K562 (cell line): ENCODE measurements at regions not wholly inside any gene's neighbourhood (a gene's known extent, or its start where the extent isn't known, plus 50 kb on each side); places are given as distances from the start of the nearest gene placed in this dataset.

ENCODE experiments used
- ATAC-seq: fragments of 200-7000 bp; cut with Tn5 transposase; 3 replicates; pipeline ENCODE4 v1.9.1; 2020; ENCODE audit warnings: moderate library complexity
- BruUV-seq: library from RNA; stranded (reverse); fragments of 400-500 nt; replicated peaks from 2 replicates; lab custom pipeline; 2021; lab: Mats Ljungman, UMichigan
- CTCF ChIA-PET: fragments of 300-600 bp; formaldehyde crosslinking; extraction: SDS; loops from one replicate; lab custom pipeline; 2021; ENCODE audit warnings: low intra/inter-chr PET ratio; lab: Yijun Ruan, JAX
- POLR2A ChIA-PET: fragments of 300-600, 350-650 bp; sonication (Branson Sonifier 250); formaldehyde crosslinking; extraction: SDS; loops from one replicate; lab custom pipeline; 2021; ENCODE audit warnings: antibody characterized with exemption, inconsistent platforms; lab: Yijun Ruan, JAX
- DNase-seq, 4 experiments: peaks; one replicate each; pipeline versions ENCODE4 v3.0.0 to v3.0.0-alpha.2; 2011 to 2018; ENCODE audit warnings: low spot score in 3 of 4, mixed read lengths in 3 of 4; ENCODE audit errors: extremely low read depth in 1 of 4
- FAIRE-seq: peaks from 2 replicates; lab custom pipeline; 2011; peaks lifted over from hg19 to GRCh38; lab: Jason Lieb, UNC
- H2AFZ ChIP-seq: 2 replicates; pipeline ENCODE4 v1.6.0; 2011; ENCODE audit warnings: low read depth, low read length, control low read depth, inconsistent platforms
- H3K27ac ChIP-seq: fragments of 200-600 bp; 3 replicates; pipeline ENCODE4 v1.8.0; 2011; ENCODE audit warnings: low read depth, mild to moderate bottlenecking, control low read depth, inconsistent platforms, low read length, moderate library complexity, mixed read lengths; ENCODE audit errors: extremely low read depth
- H3K27me3 ChIP-seq, 2 experiments: fragments of 300-600 bp in 1 of 2; 2 replicates in 1 of 2; 3 replicates in 1 of 2; pipeline versions ENCODE4 v1.6.0 to v1.8.0; 2011; ENCODE audit warnings: inconsistent platforms in 2 of 2, low read length in 2 of 2, mild to moderate bottlenecking in 1 of 2, mixed read lengths in 1 of 2, moderate library complexity in 1 of 2; ENCODE audit not compliant: control insufficient read depth in 2 of 2, insufficient read depth in 2 of 2
- H3K36me3 ChIP-seq: fragments of 300-600 bp; 3 replicates; pipeline ENCODE4 v1.8.0; 2011; ENCODE audit warnings: mild to moderate bottlenecking, low read length, inconsistent platforms; ENCODE audit not compliant: control insufficient read depth, insufficient read depth
- H3K4me1 ChIP-seq, 2 experiments: fragments of 200-600 bp in 1 of 2; replicated peaks in 1 of 2; 2 replicates in 1 of 2; 3 replicates in 1 of 2; pipeline versions ENCODE4 v1.5.1 to v1.8.0; 2011; ENCODE audit warnings: inconsistent platforms in 2 of 2, low read length in 2 of 2, mild to moderate bottlenecking in 1 of 2, mixed read lengths in 1 of 2, moderate library complexity in 1 of 2; ENCODE audit not compliant: control insufficient read depth in 2 of 2, insufficient read depth in 2 of 2
- H3K4me2 ChIP-seq: 2 replicates; pipeline ENCODE4 v1.6.1; 2011; ENCODE audit warnings: low read length, control low read depth, inconsistent platforms, mixed read lengths; ENCODE audit not compliant: insufficient read depth
- H3K4me3 ChIP-seq: fragments of 200-600 bp; sonication (generic), shearing (Covaris generic); 2 replicates; pipeline ENCODE4 v1.5.1; 2016; ENCODE audit warnings: control low read depth, inconsistent platforms
- H3K79me2 ChIP-seq: fragments of 200-600 bp; 3 replicates; pipeline ENCODE4 v1.8.0; 2011; ENCODE audit warnings: low read length, inconsistent platforms; ENCODE audit not compliant: control insufficient read depth, insufficient read depth
- H3K9ac ChIP-seq, 2 experiments: 2 replicates each; pipeline versions ENCODE4 v1.6.0 to v1.6.1; 2011; ENCODE audit warnings: low read depth in 2 of 2, low read length in 2 of 2, control low read depth in 1 of 2, inconsistent platforms in 1 of 2, mild to moderate bottlenecking in 1 of 2, mixed read lengths in 1 of 2; ENCODE audit not compliant: insufficient read depth in 1 of 2
- H3K9me1 ChIP-seq: one replicate; pipeline ENCODE4 v1.6.0; 2011; ENCODE audit warnings: inconsistent platforms, mild to moderate bottlenecking, low read length, moderate library complexity; ENCODE audit not compliant: control insufficient read depth, insufficient read depth
- H3K9me3 ChIP-seq: replicated peaks from 2 replicates; pipeline ENCODE4 v1.5.1; 2011; ENCODE audit warnings: low read depth, low read length, inconsistent platforms; ENCODE audit not compliant: control insufficient read depth, insufficient read depth
- H4K20me1 ChIP-seq: replicated peaks from 2 replicates; pipeline ENCODE4 v1.6.1; 2011; ENCODE audit warnings: low read length, inconsistent platforms, mixed read lengths; ENCODE audit not compliant: control insufficient read depth, insufficient read depth
- ARID1B ChIP-seq: fragments of 450-650 bp; IDR thresholded peaks from 2 replicates; pipeline ENCODE4 v1.6.1; 2016; ENCODE audit warnings: antibody characterized with exemption, mild to moderate bottlenecking, inconsistent platforms
- HDAC2 ChIP-seq: fragments of 450-650 bp; IDR thresholded peaks from 2 replicates; pipeline ENCODE4 v1.6.1; 2016; ENCODE audit warnings: mild to moderate bottlenecking
- MCM7 ChIP-seq, 2 experiments: fragments of 450-650 bp; IDR thresholded peaks; 2 replicates each; pipeline ENCODE4 v1.6.1; 2016 to 2018
- NCOA6 ChIP-seq: fragments of 450-650 bp; IDR thresholded peaks from 2 replicates; pipeline ENCODE4 v1.6.1; 2017; ENCODE audit warnings: mild to moderate bottlenecking
- ZNF431 ChIP-seq: sonication (generic); formaldehyde crosslinking; IDR thresholded peaks from 2 replicates; pipeline ENCODE4 v1.8.0; 2022; ENCODE audit warnings: mild to moderate bottlenecking, missing genetic modification reagents
- WGBS: fragments of 100-300 bp; shearing (Covaris generic); methylation state at CpG from one replicate; pipeline ENCODE4 v1.1.6; 2016; ENCODE audit warnings: low coverage, mixed read lengths; ENCODE audit not compliant: insufficient coverage; ENCODE audit errors: missing lambda C conversion rate; 5-methylcytosine and 5-hydroxymethylcytosine counted together
- in situ Hi-C: fragments of 300-500 bp; cut with MboI; formaldehyde crosslinking; loops from 4 replicates; pipeline ENCODE4 v1.15.0; 2018; ENCODE audit warnings: inconsistent platforms, mixed read lengths
- intact Hi-C: fragments of 100-400 bp; cut with micrococcal nuclease; formaldehyde crosslinking; loops from 2 replicates; pipeline ENCODE4 v1.14.2; 2022
- TF ChIP-seq, protein P1 (sequence below): sonication (generic); formaldehyde crosslinking; IDR thresholded peaks from 2 replicates; pipeline ENCODE4 v1.8.0; 2023; ENCODE audit warnings: mild to moderate bottlenecking, missing genetic modification reagents
- TF ChIP-seq, protein P2 (sequence below): fragments of 450-650 bp; IDR thresholded peaks from one replicate; pipeline ENCODE4 v1.6.1; 2018; ENCODE audit warnings: mild to moderate bottlenecking, moderate library complexity; ENCODE audit not compliant: partially characterized antibody
- TF ChIP-seq, protein P3 (sequence below), 2 experiments: fragments of 150-350 bp in 1 of 2; IDR thresholded peaks; 2 replicates each; pipeline ENCODE4 v1.6.1; 2012 to 2016; ENCODE audit warnings: low read depth in 2 of 2, low read length in 2 of 2, mild to moderate bottlenecking in 1 of 2, moderate library complexity in 1 of 2
- TF ChIP-seq, protein P4 (sequence below): fragments of 450-650 bp; IDR thresholded peaks from 2 replicates; pipeline ENCODE4 v1.6.1; 2017; ENCODE audit warnings: antibody characterized with exemption, mild to moderate bottlenecking

DNA sequence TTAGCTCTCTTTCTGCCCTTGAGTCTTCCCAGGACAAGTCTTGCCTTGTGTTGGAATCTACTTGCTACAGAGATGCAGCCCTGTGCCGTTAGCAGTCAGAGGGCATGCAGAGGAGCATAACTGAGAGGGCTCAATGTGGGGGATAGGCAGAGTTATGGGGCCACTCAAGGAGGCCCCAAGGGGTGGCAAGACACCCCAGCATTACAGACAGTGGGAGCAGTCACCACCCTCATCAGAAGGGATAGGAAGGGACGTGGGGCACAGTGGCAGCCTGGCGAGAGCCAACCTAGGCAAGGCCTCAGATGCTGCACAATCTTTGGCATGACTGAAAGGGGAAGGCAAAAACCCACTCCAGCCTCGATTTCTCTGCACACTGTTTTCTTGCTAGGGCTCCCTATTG is 169.1 kb downstream of the TMEM18 start:
- ChIA-PET POLR2A (no interaction called here), CTCF (no interaction called here)
- Histone ChIP-seq H3K4me3 (no peak overlapping the region), H3K4me1 (no peaks in the 10 kb centered on the region), H3K79me2 (no peaks in the 10 kb centered on the region), H4K20me1 (no peaks in the 10 kb centered on the region), H3K9ac (no peak overlapping the region), H3K9me3 (no peaks in the 10 kb centered on the region), H3K36me3 (no peaks in the 10 kb centered on the region), H3K4me2 (no peak overlapping the region), H3K27ac (no peak overlapping the region), H2AFZ (no peak overlapping the region), H3K9me1 (no peaks in the 10 kb centered on the region), H3K27me3 (peaks cover 2 to 19% of the 10 kb centered on the region in 2 experiments; a peak in 3 of 5 replicates)
- ATAC-seq: no peak
- WGBS: 0% methylated on average over 4 of the region's 4 CpGs
- BruUV-seq: no TSS peak
- intact Hi-C loops: no loop called here
- DNase-seq: no peak
- in situ Hi-C loops: no loop called here
- no peak for TF ChIP-seq ARID1B
- TF ChIP-seq MCM7 (IDR thresholded peaks at IDR 0.05): no peak
- TF ChIP-seq, protein P1, sequence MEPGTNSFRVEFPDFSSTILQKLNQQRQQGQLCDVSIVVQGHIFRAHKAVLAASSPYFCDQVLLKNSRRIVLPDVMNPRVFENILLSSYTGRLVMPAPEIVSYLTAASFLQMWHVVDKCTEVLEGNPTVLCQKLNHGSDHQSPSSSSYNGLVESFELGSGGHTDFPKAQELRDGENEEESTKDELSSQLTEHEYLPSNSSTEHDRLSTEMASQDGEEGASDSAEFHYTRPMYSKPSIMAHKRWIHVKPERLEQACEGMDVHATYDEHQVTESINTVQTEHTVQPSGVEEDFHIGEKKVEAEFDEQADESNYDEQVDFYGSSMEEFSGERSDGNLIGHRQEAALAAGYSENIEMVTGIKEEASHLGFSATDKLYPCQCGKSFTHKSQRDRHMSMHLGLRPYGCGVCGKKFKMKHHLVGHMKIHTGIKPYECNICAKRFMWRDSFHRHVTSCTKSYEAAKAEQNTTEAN (CRISPR knock-in tag): no peak
- no peak for TF ChIP-seq ZNF431 (CRISPR knock-in tag)
- no peak for TF ChIP-seq NCOA6
- TF ChIP-seq, protein P2, sequence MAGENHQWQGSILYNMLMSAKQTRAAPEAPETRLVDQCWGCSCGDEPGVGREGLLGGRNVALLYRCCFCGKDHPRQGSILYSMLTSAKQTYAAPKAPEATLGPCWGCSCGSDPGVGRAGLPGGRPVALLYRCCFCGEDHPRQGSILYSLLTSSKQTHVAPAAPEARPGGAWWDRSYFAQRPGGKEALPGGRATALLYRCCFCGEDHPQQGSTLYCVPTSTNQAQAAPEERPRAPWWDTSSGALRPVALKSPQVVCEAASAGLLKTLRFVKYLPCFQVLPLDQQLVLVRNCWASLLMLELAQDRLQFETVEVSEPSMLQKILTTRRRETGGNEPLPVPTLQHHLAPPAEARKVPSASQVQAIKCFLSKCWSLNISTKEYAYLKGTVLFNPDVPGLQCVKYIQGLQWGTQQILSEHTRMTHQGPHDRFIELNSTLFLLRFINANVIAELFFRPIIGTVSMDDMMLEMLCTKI: no peak
- TF ChIP-seq, protein P3, sequence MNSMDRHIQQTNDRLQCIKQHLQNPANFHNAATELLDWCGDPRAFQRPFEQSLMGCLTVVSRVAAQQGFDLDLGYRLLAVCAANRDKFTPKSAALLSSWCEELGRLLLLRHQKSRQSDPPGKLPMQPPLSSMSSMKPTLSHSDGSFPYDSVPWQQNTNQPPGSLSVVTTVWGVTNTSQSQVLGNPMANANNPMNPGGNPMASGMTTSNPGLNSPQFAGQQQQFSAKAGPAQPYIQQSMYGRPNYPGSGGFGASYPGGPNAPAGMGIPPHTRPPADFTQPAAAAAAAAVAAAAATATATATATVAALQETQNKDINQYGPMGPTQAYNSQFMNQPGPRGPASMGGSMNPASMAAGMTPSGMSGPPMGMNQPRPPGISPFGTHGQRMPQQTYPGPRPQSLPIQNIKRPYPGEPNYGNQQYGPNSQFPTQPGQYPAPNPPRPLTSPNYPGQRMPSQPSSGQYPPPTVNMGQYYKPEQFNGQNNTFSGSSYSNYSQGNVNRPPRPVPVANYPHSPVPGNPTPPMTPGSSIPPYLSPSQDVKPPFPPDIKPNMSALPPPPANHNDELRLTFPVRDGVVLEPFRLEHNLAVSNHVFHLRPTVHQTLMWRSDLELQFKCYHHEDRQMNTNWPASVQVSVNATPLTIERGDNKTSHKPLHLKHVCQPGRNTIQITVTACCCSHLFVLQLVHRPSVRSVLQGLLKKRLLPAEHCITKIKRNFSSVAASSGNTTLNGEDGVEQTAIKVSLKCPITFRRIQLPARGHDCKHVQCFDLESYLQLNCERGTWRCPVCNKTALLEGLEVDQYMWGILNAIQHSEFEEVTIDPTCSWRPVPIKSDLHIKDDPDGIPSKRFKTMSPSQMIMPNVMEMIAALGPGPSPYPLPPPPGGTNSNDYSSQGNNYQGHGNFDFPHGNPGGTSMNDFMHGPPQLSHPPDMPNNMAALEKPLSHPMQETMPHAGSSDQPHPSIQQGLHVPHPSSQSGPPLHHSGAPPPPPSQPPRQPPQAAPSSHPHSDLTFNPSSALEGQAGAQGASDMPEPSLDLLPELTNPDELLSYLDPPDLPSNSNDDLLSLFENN (IDR thresholded peaks at IDR 0.05; ENCODE audit: low read depth in 2 of 2, low read length in 2 of 2): no peak
- TF ChIP-seq, protein P4, sequence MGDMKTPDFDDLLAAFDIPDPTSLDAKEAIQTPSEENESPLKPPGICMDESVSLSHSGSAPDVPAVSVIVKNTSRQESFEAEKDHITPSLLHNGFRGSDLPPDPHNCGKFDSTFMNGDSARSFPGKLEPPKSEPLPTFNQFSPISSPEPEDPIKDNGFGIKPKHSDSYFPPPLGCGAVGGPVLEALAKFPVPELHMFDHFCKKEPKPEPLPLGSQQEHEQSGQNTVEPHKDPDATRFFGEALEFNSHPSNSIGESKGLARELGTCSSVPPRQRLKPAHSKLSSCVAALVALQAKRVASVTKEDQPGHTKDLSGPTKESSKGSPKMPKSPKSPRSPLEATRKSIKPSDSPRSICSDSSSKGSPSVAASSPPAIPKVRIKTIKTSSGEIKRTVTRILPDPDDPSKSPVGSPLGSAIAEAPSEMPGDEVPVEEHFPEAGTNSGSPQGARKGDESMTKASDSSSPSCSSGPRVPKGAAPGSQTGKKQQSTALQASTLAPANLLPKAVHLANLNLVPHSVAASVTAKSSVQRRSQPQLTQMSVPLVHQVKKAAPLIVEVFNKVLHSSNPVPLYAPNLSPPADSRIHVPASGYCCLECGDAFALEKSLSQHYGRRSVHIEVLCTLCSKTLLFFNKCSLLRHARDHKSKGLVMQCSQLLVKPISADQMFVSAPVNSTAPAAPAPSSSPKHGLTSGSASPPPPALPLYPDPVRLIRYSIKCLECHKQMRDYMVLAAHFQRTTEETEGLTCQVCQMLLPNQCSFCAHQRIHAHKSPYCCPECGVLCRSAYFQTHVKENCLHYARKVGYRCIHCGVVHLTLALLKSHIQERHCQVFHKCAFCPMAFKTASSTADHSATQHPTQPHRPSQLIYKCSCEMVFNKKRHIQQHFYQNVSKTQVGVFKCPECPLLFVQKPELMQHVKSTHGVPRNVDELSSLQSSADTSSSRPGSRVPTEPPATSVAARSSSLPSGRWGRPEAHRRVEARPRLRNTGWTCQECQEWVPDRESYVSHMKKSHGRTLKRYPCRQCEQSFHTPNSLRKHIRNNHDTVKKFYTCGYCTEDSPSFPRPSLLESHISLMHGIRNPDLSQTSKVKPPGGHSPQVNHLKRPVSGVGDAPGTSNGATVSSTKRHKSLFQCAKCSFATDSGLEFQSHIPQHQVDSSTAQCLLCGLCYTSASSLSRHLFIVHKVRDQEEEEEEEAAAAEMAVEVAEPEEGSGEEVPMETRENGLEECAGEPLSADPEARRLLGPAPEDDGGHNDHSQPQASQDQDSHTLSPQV: no peak
- TF ChIP-seq HDAC2: no peak
- FAIRE-seq: no peak
